ENCODE measurements at regions not wholly inside any gene's neighbourhood (a gene's known extent, or its start where the extent isn't known, plus 50 kb on each side); places are given as distances from the start of the nearest gene placed in this dataset.
"Not testable (repeated sequence)": the region's sequence is repeated elsewhere in the genome, so short reads cannot be mapped to it uniquely, and the experiment has no call there.

DNA sequence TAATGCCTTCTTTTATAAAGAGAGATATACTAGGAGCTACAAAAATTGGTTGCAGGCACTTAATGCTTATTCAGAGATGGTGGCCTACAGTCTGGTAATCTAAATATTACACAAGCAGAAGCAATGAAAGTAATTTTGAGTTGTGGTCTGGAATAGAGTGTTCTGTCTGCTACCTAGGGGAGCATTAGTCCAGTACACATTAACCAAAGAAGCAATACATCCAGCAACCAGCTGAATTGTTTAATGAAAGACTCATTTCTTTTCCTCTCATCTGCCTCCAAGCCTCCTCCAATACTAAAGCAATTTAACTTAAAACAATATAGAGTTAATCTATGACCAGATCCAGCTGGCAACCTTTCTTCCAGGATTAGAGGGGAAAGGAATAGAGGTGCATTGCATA lies 877.1 kb upstream of the CNTN5 start:
- no peak for DNase-seq

DNA sequence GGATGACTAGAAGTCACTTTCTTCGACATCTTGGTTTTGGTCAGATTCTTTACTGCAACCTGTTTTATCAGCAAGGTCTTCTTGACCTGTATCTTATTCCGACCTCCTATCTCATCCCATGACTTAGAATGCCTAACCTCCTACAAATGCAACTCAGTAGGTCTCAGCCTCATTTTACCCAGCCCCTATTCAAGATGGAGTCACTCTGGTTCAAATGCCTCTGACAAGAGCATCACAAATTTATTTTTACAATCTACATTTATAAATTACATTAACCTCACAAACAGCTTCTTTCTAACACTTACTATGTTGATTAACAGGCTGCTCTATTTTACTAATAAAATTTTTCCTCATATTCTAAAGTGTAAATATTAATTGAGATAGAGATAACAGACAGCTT lies 867.0 kb upstream of the CNTN5 start:
- no peak for DNase-seq

DNA sequence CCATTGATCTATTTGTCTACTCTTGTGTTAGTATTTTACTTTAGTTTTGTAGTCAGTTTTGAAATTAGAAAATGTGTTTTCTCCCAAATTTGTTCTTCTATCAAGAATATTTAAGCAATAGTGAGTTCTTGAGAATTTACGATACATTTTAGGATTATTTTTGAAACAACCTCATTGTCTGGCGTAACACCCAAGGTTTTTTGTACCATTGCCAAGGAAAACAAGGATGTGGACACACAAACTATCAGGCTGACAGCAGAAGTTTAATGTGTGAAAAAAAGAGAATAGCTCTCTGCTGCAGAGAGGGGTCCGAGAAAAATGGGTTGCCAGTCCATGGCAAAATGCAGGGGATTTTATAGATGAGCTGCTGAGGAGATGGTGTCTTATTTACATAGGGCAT lies 865.1 kb upstream of the CNTN5 start:
- DNase-seq = no peak

DNA sequence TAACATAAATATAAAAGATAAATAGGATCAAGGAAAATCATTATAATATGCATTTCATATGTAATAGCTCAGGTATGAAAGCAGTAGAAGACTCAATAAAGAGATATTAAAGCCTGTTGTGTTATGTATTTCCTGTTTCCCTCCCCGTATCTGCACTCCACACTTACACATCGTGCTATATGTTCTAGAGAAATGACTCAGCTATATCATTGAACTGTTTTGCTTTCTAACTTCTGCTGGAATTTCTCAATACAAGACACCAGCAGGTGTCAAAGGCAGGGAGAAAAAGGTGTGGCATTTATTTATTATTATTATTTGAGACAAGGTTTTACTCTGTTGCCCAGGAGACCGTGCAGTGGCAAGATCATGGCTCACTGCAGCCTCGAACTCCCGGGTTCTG lies 842.8 kb upstream of the CNTN5 start:
- no peak for DNase-seq

DNA sequence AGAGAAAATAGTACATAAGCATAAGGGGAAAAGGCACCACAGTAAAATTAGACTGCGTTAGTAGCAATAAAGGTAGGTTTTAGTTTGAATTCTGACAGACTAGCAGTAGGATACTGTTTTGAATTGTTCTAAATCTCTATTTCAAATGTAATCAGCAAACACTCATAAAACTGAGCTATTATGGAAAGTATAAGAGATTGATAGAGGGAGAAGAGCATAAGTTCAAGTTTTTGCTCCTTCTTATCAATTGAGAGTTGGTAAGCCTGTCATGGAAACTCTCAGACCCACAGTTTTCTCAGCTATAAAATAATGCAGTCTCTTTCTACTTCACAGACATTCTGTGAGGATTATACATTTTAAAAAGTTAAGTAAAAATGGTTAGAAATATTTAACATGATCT lies 840.2 kb upstream of the CNTN5 start:
- DNase-seq = no peak

DNA sequence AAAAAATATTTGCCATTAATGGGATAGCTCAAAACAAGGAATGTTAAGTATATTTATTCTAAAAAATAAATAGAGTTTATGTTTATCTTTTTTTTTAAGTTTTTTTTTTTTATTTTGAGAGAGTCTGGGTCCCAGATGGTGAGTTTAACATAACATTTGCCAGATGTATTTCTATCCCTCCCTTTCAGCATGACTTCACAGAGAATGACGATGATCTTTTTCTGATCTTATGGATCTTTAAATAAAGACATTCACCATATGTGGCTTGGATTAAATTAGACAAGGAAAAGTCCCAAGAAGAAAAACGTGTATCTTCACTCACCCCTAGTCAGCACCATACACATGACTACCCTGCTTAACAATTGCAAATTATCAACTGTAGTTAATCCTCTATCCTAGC lies 839.8 kb upstream of the CNTN5 start:
- DNase-seq = no peak

DNA sequence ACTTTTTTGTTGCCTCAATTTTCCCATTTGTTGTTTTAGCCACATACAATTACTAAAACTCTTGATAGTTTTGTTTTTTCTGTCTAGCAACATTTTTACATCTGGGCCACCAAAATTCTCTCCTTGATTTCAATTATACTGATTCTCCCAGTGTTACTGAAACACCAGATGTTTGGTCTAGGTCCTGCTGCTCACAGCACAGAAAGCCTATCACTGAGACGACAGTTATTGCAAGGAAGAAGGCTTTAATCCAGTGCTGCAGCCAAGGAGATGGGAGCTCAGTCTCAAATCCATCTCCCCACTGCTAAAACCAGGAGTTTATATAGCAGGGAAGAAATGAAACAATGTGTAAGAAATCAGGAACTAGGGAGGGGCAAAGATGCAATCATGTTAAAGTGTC lies 837.7 kb upstream of the CNTN5 start:
- no peak for DNase-seq

DNA sequence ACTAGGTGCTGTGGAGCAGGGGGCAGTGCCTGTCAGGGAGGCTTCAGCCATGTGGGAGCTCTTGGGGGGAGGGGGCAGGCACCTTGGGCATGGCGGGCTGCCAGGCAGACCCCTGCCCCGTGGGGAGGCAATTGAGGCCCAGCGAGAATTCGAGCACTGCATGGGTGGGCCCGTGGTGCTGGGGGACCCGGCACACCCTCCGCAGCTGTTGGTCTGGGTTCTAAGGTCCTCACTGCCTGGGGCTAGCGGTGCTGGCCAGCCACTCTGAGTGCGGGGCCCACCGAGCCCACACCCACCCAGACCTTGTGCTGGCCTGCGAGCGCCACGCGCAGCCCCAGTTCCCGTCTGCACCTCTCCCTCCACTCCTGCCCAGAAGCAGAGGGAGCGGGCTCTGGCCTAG lies 835.5 kb upstream of the CNTN5 start:
- DNase-seq = no peak

DNA sequence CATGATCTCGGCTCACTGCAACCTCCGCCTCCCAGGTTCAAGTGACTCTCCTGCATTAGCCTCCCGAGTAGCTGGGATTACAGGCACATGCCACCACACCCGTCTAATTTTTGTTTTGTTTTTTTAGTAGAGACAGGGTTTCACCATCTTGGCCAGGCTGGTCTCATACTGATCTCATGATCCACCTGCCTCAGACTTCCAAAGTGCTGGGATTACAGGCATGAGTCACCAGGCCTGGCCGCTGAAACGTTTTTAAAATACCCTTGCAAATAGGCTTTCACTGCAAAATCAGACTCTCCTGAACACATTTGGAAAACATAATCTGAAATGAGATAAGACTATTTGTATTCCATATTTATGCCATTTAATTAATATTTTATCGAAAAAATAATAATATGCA lies 826.1 kb upstream of the CNTN5 start:
- DNase-seq = no peak

DNA sequence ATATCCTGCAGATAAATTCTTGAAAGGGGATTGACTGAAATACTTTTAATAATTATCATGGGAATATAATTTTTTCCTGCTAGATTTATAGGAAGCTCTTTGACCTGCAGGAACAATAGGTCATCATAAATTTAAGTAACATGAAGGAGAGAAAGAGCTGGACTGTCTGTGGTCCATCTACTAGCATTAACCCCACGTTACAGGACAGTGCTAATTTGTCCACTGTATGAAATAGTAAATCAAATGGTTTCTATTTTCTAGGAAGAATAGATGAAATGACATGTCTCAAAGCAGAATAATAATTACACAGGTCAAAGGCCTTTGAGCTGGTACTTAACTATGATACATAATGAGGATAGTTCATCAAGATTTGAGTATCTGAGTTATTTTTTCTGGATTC lies 825.4 kb upstream of the CNTN5 start:
- DNase-seq = no peak

DNA sequence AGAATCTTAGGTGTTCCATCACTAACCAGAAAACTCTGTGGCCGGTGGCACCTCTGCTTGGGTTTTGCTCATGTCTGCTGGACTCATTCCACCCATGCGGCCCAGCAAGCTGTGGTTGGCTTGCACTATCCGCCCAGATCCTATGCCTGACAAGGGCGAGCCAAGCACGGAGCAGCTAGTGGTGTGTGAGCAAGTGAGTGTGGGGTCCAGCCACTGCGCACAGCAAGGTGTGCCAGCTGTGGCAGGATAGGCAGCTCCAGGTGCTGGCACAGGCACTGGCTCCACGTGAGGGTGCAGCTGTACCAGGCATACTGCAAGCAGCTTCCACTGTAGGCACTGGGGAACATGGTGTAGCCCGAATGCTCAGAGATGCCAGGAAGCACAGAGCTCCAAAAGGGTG lies 813.7 kb upstream of the CNTN5 start:
- no peak for DNase-seq

DNA sequence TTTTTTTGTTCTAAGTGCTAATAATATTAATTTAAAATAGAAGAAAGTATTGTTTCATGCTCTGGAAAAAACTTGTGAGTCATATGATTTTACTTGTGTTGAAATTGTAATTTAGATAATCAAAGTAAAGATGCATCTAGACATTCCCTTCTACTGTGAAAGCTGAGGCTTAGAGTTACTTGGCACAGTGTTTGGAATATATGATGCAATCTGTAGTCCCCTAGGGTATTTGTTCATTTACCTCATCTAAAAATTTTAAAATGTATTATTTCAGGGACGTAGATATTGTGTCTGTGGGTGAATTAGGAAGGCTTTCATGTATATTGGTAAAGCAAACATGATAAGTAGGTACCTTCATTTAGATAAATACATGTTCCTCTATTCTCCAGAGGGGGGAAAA lies 793.5 kb upstream of the CNTN5 start:
- DNase-seq = peak in 1 of 2 donors; percentile 2

DNA sequence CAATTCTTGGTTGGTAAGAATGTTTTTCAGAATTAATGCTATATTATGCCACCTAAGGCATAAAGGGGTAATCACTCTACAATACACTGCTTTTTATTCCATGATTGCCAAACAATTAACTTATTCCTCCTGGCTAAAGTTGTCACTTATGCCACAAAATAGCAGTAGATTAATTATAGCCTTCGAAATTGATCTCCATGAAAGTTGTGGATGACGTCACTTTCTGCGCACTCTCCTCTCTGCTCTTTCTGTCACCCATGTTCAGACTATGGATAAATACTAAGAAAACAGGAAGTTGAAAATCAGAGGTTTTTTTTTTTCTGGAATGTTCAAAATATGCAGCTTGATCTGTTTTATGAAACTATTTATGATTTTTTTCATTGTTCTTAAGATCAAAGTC lies 790.1 kb upstream of the CNTN5 start:
- DNase-seq = no peak

DNA sequence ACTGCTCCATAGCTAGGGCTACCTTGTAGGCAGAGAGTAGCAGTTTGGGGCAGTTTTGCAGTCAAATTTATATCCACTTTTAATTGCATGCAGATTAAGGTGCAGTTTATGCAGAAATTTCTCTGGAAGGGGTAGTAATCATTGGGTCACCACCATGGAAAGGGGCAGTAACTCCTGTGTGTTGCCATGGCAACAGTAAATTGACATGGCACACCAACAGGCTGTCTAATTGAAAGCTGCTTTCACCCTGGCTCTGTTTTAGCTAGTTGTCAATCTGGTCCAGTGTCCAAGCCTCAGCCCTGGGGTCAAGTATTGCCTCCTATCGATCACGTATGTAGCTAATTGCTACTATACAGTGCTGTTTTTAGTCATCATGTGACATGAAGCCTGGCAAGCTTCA lies 786.1 kb upstream of the CNTN5 start:
- DNase-seq = no peak

DNA sequence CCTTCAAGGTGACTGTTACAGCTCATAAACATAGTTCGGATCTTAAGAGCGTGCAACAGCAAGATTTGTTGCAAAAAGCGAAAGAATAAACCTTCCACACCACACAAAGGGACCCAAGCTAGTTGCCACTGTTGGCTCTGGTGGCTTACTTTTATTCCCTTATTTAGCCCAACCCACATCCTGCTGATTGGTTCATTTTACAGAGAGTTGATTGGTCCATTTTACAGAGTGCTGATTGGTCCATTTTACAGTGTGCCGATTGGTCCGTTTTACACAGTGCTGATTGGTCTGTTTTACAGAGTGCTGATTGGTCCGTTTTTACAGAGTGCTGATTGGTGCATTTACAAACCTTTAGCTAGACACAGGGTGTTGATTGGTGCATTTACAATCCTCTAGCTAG lies 776.9 kb upstream of the CNTN5 start:
- no peak for DNase-seq

DNA sequence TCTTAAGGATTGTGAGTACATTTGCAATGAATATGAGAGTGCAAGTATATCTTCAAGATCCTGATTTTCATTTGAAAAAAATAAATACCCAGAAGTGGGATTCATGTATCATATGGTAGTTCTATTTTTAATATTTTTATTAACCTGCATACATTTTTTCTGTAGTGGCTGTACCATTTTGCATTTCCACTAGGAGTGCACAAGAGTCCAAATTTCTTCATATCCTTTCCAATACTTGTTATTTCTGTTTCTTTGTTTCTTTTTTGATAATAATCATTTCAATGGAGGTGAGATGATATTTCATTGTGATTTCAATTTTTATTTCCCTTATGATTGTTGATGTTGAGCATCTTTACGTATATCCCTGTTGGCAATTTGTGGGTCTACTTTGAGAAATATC lies 759.8 kb upstream of the CNTN5 start:
- DNase-seq = no peak

DNA sequence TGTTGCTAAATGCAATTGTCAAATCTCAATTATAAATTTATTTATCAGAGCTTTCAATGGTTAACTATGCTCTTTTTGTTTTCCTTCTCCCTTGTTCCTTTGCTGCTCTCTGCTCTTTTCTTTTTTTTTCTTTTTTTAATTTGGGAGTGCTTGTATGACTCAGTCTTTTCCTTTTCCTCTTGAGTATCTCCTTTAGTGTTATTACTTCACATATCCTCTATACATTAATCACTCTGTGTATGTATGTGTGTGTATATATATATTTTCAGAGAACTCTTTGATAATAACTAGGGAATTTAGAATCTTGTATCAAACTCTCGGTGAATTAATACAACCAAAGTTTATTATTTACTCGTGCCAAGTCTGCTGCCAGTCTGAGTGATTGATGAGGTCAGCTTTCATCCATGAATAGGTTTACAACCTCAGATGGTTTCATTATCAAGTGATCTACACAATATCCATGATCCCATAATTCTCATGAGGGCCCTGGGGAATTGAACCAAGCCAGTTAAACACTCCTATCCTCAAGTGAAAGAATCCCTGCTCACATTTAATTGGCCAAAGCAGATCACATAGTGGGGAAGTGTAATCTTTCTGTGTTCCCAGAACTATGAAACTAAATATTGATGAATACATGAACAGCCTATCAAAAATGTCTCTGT lies 743.4 kb upstream of the CNTN5 start:
- DNase-seq = no peak

DNA sequence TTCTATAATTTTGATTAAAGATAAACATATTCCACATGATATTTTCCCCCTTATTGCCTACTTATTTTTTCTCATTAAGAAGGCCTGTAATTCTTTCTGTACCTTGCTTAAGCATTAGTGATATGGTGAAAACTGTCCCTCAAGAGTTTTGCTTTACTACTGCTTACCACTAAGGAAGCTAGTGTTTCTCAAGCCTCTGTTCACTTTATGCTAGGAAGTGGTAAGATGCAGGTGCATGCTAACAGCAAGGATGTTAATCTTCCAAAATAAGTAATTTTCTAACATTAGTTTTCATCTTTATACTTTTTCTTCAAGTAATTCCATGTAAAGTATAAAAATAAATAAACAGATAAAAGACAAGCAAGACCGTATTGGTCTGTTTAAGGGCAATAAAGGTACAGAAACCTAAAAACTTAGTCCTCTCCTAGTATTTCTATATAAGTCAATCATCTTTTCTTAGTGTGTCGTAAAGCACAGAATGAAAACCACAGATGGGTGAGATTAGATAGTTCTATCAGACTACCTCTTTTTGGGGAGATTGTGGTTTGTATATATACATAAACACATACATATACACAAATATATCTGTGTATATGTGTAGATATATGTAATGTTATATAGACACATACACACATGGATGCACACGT lies 731.0 kb upstream of the CNTN5 start:
- no peak for DNase-seq

DNA sequence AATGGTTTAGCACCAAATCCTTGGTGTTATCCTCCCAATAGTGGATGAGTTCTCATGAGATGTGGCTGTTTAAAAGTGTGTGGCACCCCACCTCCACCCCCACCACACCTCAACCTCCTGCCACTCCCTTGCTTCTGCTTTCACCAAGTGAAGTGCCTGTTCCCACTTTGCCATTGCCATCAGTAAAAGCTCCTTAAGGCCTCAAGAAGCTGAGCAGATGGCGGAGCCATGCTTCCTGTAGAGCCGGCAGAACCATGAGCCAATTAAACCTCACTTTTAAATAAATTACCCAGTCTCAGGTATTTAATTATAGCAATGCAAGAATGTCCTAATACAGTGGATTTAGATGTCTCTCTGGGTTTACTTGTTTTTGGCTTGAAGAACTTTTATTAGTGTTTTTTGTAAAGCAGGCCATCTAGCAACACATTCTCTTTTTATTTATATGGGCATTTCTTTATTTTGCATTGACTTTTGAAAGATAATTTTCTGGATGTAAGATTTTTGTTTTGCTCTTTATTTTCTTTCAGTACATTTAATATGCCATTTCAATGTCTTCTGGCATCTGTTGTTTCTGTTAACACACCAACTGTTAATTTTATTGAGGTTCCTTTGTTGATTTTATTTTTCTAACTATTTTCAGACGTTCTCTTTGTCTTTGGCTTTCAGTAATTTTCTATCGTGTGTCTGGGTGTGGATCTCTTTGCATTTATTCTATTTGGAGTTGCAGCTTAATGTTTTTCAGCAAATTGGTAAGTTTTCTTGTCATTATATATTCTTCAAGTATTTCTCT lies 724.5 kb upstream of the CNTN5 start:
- no peak for DNase-seq

DNA sequence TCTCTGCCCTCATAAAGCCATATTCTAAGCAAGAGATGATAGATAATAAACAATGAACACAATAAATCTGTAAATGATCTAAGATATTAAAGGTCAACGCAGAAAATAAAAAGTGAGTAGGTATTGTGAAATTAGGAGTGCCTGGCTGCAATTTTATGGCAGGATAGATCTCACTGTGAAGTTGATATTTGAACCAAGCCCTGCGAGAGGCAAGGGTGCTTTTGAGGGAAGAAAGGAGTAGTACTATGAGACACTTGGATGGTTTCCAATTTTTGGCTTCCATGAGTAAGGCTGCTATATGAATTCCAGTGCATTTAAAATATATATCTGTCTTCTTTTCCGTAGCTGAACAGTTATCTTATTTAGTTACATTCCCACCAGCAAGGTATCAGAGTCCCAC lies 720.0 kb upstream of the CNTN5 start:
- DNase-seq = no peak

DNA sequence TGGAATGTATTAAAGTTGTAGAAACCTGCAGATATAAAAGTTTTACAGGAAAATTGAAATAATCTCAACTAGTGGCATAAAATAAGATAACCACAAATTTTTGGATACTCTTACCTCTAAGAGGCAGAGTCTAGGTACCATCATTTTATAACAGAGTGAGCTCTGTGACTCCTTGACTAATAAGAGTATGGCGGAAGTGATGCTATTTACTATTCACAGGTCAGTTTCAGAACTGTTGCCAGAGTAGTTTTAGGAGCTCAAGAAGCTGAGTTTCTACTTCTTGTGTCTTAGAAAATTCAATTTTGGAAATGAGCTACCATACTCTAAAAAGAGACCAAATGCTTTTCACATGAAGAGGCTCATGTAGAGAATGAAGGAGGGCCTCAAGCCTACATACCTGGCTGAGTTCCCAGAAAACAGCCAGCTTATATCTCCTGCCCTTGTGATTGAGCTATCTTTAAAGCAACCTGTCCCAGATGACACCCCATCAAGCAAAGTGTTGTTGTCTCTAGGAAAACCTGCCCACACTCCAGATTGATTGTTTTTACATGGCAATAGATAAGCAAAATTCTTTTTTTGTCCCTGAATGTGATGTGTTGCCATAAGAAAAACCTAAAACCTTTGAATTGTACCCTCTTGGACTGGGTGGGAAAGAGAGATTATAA lies 712.8 kb upstream of the CNTN5 start:
- no peak for DNase-seq

DNA sequence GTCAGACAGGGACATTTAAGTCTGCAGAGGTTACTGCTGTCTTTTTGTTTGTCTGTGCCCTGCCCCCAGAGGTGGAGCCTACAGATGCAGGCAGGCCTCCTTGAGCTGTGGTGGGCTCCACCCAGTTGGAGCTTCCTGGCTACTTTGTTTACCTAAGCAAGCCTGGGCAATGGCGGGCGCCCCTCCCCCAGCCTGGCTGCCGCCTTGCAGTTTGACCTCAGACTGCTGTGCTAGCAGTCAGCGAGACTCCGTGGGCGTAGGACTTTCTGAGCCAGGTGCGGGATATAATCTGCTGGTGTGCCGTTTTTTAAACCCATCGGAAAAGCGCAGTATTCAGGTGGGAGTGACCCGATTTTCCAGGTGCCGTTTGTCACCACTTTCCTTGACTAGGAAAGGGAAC lies 690.4 kb upstream of the CNTN5 start:
- DNase-seq = not testable (repeated sequence)

DNA sequence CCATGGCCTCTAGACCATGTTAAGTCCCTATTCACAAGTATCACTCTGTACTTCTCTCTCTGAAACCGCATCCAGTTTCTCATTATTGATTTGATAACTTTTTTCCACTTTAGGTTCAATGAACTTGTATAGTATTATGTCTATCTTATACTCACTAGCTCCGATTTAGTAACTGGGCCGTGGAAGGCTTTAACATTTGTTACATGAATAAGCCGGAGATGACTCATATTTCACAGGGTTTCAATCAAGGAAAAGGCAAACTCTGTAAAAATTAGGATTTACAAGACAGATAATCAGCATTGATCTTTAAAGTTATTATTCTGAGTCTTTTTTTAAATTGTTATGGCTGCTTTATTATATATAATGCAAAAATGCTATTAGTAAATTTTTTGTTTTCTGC lies 662.2 kb upstream of the CNTN5 start:
- DNase-seq = no peak
